HG02610 (cell line): ENCODE measurements at regions not wholly inside any gene's neighbourhood (a gene's known extent, or its start where the extent isn't known, plus 50 kb on each side); places are given as distances from the start of the nearest gene placed in this dataset.
A peak's percentile ranks its signal among the peaks of the same experiment; 100 is the strongest.

Experiments used
- ATAC-seq: cut with Tn5 transposase; IDR thresholded peaks from one replicate; pipeline ENCODE4 v1.9.1; 2021; ENCODE audit warnings: mild to moderate bottlenecking, moderate library complexity; ENCODE audit not compliant: unreplicated experiment

- ATAC-seq, result no peak
Observed at GRCh38 chr3:8239095-8239494, 262.5 kb upstream of the LMCD1 start.

- ATAC-seq, result peak; percentile 94
Observed at GRCh38 chr3:8239718-8240695, 261.6 kb upstream of the LMCD1 start.

DNA sequence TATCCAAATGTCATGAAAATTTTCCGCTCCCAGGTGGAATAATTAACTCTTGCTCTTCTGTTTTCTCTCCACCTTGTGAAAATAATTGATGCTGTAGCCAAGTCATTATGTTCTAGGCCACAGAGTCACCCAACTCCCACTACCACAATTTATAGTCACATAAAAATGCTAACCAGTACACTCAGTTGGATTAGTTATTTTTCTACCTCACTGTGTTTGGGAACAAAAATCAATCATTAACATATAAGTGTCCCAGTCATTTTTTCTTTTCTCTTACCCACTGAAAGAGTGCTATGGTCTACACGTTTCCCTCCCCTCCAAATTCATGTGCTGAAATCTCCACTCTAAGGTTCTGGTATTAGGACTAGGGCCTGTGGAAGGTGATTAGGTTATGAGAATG is 255.6 kb upstream of the LMCD1 start:
- ATAC-seq, result no peak

- ATAC-seq, result no peak
Observed at GRCh38 chr3:8253201-8253600, 248.4 kb upstream of the LMCD1 start.

- no peak for ATAC-seq
Observed at GRCh38 chr3:8254489-8254888, 247.1 kb upstream of the LMCD1 start.

DNA sequence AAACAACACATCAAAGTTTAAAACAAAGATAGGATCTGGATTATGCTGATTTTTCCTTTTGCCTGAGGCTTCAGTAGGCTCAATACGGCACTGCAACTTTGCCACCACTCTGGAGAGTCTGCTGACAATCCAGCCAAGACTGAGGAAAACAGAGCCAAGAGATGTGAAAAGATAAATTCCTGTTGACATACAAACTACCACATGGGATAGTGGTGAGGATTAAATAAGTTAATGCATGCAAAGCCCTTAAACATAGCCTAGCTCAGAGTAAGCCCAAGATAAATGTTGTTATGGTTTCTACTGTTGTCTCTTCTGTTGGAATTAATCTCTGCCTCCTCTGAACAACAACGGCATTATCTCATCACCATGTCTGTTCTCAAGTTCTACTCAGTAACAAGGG is 245.9 kb upstream of the LMCD1 start:
- no peak for ATAC-seq

GRCh38 chr3:8256441-8257071 is 245.1 kb upstream of the LMCD1 start:
- no peak for ATAC-seq

DNA sequence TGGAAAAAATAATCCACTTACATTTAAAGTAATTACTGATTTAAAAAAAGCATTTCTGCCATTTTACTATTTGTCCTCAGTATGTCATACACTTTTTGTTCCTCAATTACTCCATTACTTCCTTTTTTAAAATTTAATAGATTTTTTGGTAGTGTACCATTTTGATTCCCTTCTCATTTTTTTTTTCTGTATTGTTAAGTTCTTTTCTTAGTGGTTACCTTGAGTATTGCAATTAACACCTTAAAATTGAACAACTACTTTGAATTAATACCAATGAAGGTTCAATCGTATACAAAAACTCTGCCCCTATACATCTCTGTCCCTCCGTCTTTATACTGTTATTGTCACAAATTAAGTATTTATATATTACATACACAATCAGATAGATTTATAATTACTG is 240.6 kb upstream of the LMCD1 start:
- no peak for ATAC-seq

- no peak for ATAC-seq
Observed at GRCh38 chr3:8266730-8267131, 234.9 kb upstream of the LMCD1 start.

DNA sequence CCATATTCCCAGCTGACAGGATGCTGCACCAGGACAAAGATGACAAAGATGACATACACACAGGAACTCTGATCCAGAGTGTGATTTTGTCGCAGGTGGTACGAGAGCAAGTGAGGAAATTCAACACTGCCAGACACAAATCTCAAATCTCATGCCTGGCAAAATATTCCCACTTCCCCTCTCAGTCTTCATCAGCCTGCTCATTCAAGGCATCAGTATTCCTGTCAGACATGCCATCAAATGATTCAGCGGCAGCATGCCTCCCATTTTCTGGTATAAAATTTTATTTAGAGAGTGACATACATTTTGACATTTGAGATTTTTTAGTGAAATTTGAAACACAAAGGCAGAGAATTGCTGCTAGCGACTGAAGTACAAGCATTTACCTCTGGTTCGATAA is 228.1 kb upstream of the LMCD1 start:
- ATAC-seq, result no peak

GRCh38 chr3:8276056-8276455 is 225.6 kb upstream of the LMCD1 start:
- ATAC-seq, result no peak

GRCh38 chr3:8276506-8276905 is 225.1 kb upstream of the LMCD1 start:
- no peak for ATAC-seq

DNA sequence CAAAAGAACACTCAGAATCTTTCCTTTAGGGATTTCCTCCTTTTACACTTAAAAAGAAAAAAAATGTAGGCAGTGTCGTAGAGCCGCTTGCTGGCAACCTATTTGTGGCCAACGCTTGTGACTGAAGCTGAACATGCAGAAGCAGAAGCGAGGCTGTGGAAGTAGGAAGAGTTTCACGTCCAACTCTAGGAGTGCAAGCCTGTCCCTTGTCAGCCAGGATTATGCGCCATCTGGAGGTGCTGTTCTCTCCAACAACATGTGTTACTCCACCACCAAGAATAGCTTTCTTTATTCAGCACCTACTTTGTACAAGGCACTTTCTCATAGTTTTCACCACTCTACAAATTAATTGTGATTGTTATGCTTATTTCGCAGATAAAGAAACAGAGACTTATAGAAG is 223.2 kb upstream of the LMCD1 start:
- no peak for ATAC-seq

DNA sequence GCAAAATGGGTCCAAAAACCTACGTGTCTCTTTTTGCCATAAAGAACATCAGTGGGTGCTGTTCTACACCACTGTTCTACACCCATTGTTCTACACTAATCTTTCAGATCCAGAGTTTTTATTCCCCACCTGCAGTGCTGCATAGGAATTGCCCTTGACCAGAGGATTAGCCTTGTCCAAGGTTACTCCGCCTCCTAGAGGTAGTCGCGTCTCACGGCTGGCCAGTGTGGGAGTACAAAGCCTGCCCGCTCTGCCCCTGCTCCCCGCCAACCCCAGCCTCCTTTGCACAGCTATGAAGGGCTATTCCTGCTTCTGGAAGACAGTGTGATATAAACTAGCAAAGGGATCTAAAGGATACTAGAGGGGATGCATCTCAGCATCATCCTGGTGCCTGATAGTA is 222.1 kb upstream of the LMCD1 start:
- no peak for ATAC-seq

DNA sequence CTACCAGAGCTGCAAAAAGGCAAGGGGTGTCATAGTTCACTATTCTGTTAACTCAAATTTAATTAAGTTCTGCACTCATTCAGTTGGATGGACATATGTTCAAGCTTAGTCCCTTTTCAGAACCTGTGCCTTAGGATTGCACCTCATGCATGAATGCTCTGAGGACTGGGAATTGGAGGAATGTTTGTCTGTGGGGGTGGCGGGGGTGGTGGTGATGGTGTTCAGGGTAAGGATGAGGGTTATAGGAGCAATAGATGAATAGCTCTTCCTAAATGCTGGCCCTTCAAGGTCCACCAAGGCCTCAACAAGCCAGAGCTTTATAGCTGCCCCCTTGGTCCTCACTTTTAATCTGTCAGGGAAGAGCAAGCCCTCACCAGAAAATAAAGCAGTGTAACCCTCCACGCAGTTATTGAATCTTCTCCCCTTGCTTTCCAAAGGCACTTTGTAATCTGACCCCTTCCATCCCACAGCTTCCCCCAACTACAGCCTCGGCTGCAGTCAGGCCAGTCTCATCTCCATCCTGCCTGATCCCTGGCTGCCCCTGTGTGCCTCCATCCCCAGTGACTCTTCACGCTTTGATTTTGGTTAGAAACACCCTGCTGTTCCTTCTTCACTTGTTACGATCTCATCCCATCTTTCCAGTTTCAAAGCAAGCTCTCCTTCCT is 221.6 kb upstream of the LMCD1 start:
- no peak for ATAC-seq

DNA sequence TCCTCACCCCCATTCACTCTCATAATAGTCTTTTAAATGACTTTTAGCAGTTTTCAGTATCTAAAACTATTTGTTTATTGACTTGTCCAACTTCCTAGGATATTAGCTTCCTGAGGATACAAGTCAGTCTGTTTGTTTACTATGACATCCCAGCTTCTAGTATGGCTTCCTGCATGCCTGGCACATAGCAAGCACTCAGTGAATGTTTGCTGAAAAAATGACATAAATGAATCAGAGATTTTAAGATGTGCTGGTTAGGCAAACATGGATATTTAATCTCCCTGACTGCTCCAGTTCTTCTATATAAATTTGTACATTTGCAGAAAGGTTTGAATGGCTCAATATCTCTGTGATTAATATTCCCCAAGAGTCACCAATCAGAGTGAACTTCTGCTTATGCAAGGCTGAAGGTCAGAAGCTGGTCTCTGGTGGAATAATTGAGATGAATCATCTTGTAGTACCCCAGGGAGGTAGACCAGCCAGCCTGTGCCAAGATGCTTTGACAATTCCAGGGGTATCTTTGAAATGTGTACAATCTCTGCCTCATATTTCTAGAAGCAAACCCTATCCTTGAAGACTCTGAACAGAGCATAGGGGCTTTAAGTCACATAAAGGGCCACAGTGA is 219.0 kb upstream of the LMCD1 start:
- no peak for ATAC-seq

GRCh38 chr3:8283193-8283592 is 218.4 kb upstream of the LMCD1 start:
- ATAC-seq, result no peak

GRCh38 chr3:8286086-8286485 is 215.5 kb upstream of the LMCD1 start:
- no peak for ATAC-seq

GRCh38 chr3:8286749-8287148 is 214.9 kb upstream of the LMCD1 start:
- ATAC-seq, result no peak

DNA sequence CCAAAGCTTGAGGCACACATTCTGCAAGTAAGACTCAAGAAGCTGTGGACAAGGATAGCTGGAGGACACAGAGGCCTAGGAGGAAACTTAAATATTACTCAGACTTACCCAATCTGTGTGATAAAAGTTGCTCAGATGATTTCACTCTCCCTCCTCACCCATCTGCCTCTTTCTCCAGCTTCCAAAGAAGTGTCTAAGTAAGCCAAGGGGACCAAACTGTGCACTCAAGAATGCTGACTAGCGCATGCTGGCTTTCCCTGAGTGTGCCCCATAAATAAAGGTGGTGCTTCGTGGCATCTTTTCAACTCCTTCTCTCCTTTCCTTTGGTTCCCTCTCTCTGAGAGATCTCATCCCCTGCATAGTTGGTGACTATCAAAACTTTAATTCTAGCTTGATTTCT is 211.0 kb upstream of the LMCD1 start:
- ATAC-seq, result no peak

GRCh38 chr3:8296461-8296860 is 205.2 kb upstream of the LMCD1 start:
- no peak for ATAC-seq
